Medulla oblongata (tissue), 1 donor: ENCODE measurements at regions not wholly inside any gene's neighbourhood (a gene's known extent, or its start where the extent isn't known, plus 50 kb on each side); places are given as distances from the start of the nearest gene placed in this dataset.
"Not testable (repeated sequence)": the region's sequence is repeated elsewhere in the genome, so short reads cannot be mapped to it uniquely, and the experiment has no call there.

ENCODE experiments used
- DNase-seq: peaks from one replicate; pipeline ENCODE4 v3.0.0-alpha.2; 2015; ENCODE audit errors: extremely low spot score

GRCh38 chr2:183532514-183532913, 408.3 kb downstream of the NUP35 start:
- DNase-seq = no peak

DNA sequence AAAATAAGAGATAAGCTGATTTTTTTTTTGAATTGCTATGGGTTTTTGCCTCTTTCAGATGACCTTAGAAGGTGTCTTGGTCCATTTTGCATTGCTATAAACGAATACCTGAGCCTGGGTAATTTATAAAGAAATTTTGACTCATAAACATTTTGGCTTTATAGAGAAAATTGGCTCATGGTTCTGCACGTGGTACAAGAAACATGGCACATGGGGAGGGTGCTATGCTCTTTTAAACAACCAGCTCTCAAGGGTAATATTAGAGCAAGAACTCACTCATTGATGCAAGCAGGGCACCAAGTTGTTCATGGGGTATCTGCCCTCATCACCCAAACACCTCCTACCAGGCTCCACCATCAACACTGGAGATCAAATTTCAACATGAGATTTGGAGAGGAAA, 408.8 kb downstream of the NUP35 start:
- DNase-seq = no peak

GRCh38 chr2:183536290-183536689, 412.0 kb downstream of the NUP35 start:
- no peak for DNase-seq

- no peak for DNase-seq
Observed at GRCh38 chr2:183536714-183537113, 412.5 kb downstream of the NUP35 start.

DNA sequence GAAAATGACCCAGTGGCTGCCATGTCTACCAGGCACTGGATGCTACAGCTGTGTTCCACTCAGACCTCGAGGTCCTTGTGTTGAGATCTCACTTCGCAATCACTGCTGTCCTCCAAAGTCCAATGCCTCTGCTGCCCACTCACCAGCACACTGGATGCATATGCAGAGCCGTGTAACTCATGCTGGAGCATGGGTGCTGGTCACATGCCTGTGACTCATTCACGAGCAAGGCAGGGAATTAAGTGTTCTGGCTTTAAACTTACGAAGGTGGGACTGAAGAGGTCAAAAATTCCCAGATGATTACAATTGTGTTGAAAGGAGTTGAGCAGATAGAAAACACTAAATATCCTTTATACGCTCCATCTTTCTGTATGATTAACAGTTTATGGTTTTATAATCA, 417.5 kb downstream of the NUP35 start:
- no peak for DNase-seq

- DNase-seq = no peak
Observed at GRCh38 chr2:183542606-183543005, 418.4 kb downstream of the NUP35 start.

GRCh38 chr2:183543222-183543621, 419.0 kb downstream of the NUP35 start:
- DNase-seq = no peak

GRCh38 chr2:183543731-183544130, 419.5 kb downstream of the NUP35 start:
- DNase-seq = no peak

- DNase-seq = not testable (repeated sequence)
Observed at GRCh38 chr2:183546560-183547350, 422.5 kb downstream of the NUP35 start.

GRCh38 chr2:183552716-183553115, 428.5 kb downstream of the NUP35 start:
- DNase-seq = no peak

DNA sequence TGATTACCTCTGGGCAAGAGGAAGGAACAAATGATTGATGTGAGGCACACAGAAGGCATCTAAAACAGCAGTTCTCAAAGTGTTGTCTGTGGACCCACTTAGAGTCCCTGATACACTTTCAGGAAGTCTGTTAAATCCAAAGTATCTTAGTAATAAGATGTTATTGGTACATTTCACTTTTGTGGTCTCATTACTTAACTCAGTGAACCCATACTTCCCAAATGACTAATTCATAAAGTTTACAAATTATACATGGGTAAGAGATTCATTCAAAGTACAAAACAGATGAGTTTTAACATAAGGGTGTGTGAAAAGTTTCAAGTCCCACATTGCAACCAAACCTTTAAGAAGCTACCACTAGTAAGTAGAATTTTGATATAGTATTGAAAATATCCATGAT, 440.5 kb downstream of the NUP35 start:
- no peak for DNase-seq

DNA sequence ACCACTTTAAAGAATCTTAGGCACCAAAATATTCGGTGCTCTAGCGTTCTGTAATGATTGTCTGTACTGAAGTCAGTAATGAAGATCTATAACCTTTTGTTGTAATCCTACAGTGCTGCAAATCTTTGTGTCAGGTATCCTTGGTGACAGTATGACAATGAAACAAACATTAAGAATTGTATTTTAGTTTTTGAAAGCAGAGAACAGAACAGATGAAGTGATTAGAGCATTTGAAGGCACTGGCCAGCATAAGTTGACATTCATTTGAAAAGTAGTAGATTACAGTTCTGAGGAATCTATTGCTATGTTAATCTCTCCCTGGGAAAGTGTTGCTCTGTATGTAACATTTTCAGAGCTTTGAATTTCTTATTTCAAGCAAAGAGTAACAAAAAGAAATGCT, 451.2 kb downstream of the NUP35 start:
- DNase-seq = no peak

DNA sequence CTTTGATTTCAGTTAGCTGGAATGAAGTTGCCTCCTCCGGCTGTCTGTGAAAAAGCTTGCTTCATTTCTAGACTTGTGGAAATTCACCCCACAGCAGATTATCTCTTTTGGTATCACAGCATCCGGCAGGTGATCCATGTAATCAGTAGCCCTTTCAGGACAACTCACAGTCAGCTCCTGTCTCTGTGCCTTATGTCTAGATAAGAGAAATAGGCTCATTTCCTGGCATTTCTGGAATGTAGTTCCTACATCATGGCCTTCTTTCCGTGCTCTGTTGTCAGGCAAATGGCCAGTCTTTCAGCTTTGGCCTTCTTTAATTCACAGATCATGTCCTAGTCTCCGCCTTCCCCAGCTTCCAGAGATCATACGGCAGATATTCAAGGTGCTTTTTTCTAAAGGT, 455.4 kb downstream of the NUP35 start:
- DNase-seq = no peak

DNA sequence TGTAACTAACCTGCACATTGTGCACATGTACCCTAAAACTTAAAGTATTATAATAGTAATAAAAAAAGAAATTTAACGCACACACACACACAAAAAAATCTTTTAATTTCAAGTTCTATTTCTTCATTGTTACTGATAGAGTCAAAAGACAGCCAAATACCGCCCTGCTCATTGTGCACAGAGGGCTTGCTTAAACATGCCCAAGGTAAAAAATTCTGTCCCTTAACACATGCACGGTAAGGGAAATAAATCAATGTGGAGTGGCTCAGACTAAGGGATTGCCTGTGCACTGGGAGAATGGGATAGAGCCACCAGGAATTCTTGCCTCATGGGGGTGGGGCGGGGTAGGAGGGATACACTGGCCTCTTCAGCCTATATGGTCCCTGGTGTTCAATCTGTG, 468.0 kb downstream of the NUP35 start:
- DNase-seq = no peak

DNA sequence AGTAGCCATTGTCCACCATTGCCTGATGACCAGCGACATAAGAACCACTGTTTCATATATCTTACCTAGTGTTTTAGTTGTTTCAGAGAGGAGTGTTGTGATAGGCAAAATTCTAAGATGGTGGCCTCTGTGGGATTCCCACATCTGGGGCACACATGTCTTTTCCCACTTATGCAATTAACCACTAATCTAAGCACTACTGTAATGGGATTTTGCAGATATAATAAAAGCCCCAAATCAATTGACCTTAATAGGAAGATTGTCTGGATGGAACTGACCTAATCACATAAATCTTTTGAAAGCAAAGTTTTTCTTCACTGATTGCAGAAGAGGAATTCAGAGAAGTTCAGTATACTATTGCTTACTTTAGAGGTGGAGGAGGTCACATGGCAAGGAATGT, 469.9 kb downstream of the NUP35 start:
- no peak for DNase-seq

DNA sequence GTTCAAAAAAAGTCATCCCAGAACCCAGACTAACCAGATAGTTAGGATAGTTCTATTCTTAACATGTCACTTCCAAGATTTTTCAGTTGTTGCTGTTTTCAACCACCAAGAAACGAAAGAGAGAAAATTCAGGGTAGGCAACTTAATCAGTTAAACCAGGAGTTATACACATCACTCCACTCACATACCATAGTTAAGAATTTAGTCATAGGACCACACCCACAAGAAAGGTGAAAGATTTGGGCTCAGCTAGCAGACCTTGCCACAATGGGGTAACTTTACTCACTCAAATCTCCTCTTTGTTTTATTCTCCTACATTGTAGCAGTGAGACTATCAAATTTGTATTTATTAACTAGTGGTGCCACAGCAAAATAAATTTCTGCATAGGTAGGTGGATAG, 473.6 kb downstream of the NUP35 start:
- DNase-seq = no peak

DNA sequence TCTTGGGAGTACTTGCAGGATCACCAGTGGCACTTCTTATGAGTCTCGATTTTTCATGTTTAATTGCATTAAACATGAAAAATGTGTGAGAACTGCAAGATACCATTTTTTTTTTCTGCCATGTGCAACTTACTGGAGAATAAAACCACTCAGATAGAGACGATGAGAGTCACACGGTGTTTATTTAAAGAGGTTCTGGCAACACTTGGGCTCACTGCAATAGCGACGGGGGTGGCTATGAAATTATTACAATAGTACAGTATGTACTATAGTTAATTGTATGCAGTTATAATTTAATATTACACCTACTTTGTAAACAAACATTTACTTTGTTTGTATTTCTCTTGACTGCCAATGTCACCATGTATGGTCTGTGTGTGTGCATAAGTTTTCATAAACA, 479.8 kb downstream of the NUP35 start:
- DNase-seq = no peak

GRCh38 chr2:183605440-183605839, 481.2 kb downstream of the NUP35 start:
- no peak for DNase-seq

GRCh38 chr2:183606022-183606717, 481.9 kb downstream of the NUP35 start:
- no peak for DNase-seq

DNA sequence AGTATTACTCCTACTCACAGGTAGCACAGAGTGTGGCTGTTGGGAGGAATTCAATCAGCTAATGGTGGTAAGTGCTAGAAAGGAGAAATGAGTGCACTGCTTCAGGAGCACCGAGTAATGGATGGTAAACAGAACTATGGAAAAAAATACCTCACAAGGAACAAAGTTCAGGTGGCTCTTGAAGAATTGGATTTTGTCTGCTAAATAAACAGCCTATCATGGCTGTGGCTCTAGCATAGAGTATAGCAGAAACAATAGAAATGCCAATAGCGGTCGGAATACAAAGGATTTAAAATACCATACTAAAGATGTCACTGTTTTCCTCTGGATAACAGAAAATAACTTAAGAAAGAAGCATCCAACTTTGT, 482.5 kb downstream of the NUP35 start:
- DNase-seq = no peak

- no peak for DNase-seq
Observed at GRCh38 chr2:183607995-183608394, 483.8 kb downstream of the NUP35 start.

GRCh38 chr2:183608747-183609146, 484.5 kb downstream of the NUP35 start:
- no peak for DNase-seq

DNA sequence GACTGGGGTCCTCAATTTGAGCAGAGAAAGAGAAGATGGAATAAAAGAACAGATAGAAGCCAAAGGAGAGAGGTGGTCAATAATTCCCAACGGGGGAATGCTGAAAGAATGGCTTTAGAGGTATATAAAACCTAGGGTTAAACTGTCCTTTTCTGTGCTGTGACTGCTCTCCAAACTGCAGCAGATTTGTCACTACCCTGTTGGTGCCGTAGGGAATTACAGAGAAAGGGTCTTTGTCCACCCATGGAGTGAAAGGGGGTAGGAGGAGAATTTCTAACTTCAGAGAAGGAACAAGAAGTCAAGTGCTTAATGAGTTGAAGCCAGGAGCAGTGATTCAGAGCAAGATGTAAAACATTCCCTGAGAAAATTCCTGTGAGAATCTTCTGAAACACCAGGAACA, 486.5 kb downstream of the NUP35 start:
- DNase-seq = no peak
